Endodermal cell (in vitro differentiated cells): ENCODE measurements at regions not wholly inside any gene's neighbourhood (a gene's known extent, or its start where the extent isn't known, plus 50 kb on each side); places are given as distances from the start of the nearest gene placed in this dataset.

Experiments
- DNase-seq: peaks from one replicate; pipeline ENCODE4 v3.0.0-alpha.2; 2017
- H3K27ac ChIP-seq: 2 replicates; pipeline ENCODE4 v1.5.1; 2013; ENCODE audit warnings: mild to moderate bottlenecking, low read depth, low read length, moderate library complexity
- H3K27me3 ChIP-seq: 2 replicates; pipeline ENCODE4 v1.6.1; 2013; ENCODE audit warnings: mild to moderate bottlenecking, low read length, moderate library complexity; ENCODE audit not compliant: insufficient read depth, control insufficient read depth, poor library complexity, severe bottlenecking
- H3K36me3 ChIP-seq: 2 replicates; pipeline ENCODE4 v1.7.0; 2013; ENCODE audit warnings: mild to moderate bottlenecking, low read length, moderate library complexity; ENCODE audit not compliant: control insufficient read depth, insufficient read depth
- H3K4me1 ChIP-seq: one replicate; pipeline ENCODE4 v1.7.0; 2013; ENCODE audit warnings: low read length; ENCODE audit not compliant: control insufficient read depth, insufficient read depth
- H3K4me3 ChIP-seq: 2 replicates; pipeline ENCODE4 v1.5.1; 2013; ENCODE audit warnings: mild to moderate bottlenecking, low read length, moderate library complexity
- H3K9ac ChIP-seq: 2 replicates; pipeline ENCODE4 v1.6.1; 2013; ENCODE audit warnings: mild to moderate bottlenecking, low read length, moderate library complexity; ENCODE audit not compliant: poor library complexity, severe bottlenecking; ENCODE audit errors: extremely low read depth
- H3K9me3 ChIP-seq: 2 replicates; pipeline ENCODE4 v1.6.1; 2013; ENCODE audit warnings: mild to moderate bottlenecking, low read length, moderate library complexity; ENCODE audit not compliant: control insufficient read depth
- H3K27ac Mint-ChIP-seq: 2 replicates; pipeline ENCODE4 v1.8.0; 2020; ENCODE audit warnings: mixed read lengths
- H3K27me3 Mint-ChIP-seq: 2 replicates; pipeline ENCODE4 v1.8.0; 2021; ENCODE audit warnings: mild to moderate bottlenecking, mixed read lengths; ENCODE audit not compliant: insufficient read depth
- H3K36me3 Mint-ChIP-seq: 2 replicates; pipeline ENCODE4 v1.8.0; 2020; ENCODE audit warnings: low read depth, mixed read lengths
- H3K4me1 Mint-ChIP-seq: 2 replicates; pipeline ENCODE4 v1.8.0; 2020; ENCODE audit warnings: mixed read lengths
- H3K4me3 Mint-ChIP-seq: 2 replicates; pipeline ENCODE4 v1.8.0; 2020; ENCODE audit warnings: mild to moderate bottlenecking, moderate library complexity, mixed read lengths
- H3K9me3 Mint-ChIP-seq: 2 replicates; pipeline ENCODE4 v1.8.0; 2020; ENCODE audit warnings: mild to moderate bottlenecking, mixed read lengths
- CTCF ChIP-seq: fragments of 200-600 bp; sonication (generic); conservative IDR thresholded peaks from 2 replicates; pipeline ENCODE4 v1.5.0; 2021; ENCODE audit warnings: antibody characterized with exemption, mild to moderate bottlenecking
- WGBS, 2 experiments: methylation state at CpG; one replicate each; pipeline versions ENCODE4 v1.1.5 to v1.1.7; 2013; ENCODE audit warnings: missing lambda C conversion rate in 2 of 2, mixed read lengths in 1 of 2; ENCODE audit not compliant: insufficient coverage in 1 of 2, insufficient read length in 1 of 2; 5-methylcytosine and 5-hydroxymethylcytosine counted together

DNA sequence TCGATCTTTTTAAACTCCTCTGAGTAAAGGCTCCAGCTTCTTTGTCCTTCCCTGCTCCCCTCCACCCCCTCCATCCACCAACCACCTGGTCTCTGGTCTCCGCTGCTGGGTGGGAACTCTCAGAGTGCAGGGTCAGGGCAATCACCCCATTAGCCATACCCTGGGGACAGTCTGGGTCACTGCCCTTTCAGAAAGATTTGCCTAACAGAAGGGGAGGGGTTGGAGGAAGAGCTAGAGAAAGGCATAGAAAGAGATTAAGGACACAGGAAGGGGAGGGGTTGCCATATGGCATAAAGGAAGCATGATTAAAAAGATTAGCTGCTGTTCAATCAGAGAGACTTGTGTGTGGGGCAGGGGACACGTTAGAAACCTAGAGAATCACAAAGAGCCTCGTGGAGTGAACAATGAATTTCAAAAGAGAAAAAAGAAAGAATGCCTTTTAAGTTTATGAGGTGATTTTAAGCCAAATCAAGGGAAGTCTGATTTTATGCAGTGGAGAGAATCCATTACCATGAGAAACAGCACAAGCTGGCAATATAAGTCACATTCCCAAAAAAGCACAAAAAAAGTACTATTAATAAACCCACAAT, 115.5 kb upstream of the ACSL4 start:
- Mint-ChIP-seq H3K4me3 (no peak overlapping the region), H3K27me3 (no peaks in the 10 kb centered on the region), H3K27ac (no peak overlapping the region), H3K9me3 (no peaks in the 10 kb centered on the region), H3K4me1 (peaks cover 16% of the 10 kb centered on the region), H3K36me3 (no peaks in the 10 kb centered on the region)
- Histone ChIP-seq H3K9ac (no peak overlapping the region), H3K27me3 (no peaks in the 10 kb centered on the region), H3K27ac (peak overlapping the region; percentile 49), H3K36me3 (no peaks in the 10 kb centered on the region), H3K9me3 (no peaks in the 10 kb centered on the region), H3K4me3 (no peak overlapping the region), H3K4me1 (no peaks in the 10 kb centered on the region)
- 14 to 33% methylated on average over 1 to 4 of the region's 4 CpGs for WGBS, 2 experiments
- no peak for DNase-seq
- TF ChIP-seq CTCF, result no peak

- no peak overlapping the region for H3K27ac Mint-ChIP-seq
- no peak for TF ChIP-seq CTCF
- Histone ChIP-seq H3K4me1 (no peaks in the 10 kb centered on the region), H3K4me3 (no peak overlapping the region), H3K27ac (no peak overlapping the region), H3K9me3 (no peaks in the 10 kb centered on the region), H3K9ac (no peak overlapping the region), H3K36me3 (no peaks in the 10 kb centered on the region), H3K27me3 (no peaks in the 10 kb centered on the region)
- DNase-seq, result no peak
- H3K36me3 Mint-ChIP-seq, result no peaks in the 10 kb centered on the region
- no peak overlapping the region for H3K4me3 Mint-ChIP-seq
- peaks cover 9% of the 10 kb centered on the region for H3K9me3 Mint-ChIP-seq
- H3K4me1 Mint-ChIP-seq, result peaks cover 12% of the 10 kb centered on the region
- H3K27me3 Mint-ChIP-seq, result no peaks in the 10 kb centered on the region
Observed at GRCh38 chrX:109854096-109854495, 121.0 kb upstream of the ACSL4 start.

DNA sequence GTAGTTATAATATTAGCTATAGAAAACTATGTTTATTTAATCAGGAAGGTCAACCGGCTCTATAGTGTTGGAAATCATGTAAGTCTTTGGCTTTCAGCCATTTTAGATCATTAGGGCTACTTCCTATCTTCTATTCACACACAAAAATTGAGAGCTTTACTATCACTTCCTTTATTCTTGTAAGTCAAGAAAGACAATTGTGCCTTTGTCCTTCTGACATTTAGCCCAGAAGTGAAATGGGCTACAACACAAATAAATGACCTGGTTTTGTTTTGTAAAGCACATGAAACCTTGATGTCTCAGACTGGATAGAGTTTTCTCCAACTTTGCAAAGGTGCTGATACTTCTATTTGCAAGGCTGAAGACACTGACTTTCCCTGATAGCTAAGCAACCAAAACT, 122.4 kb upstream of the ACSL4 start:
- H3K4me3 Mint-ChIP-seq, result no peak overlapping the region
- Histone ChIP-seq H3K27ac (no peak overlapping the region), H3K4me3 (no peak overlapping the region), H3K9ac (no peak overlapping the region), H3K9me3 (no peaks in the 10 kb centered on the region), H3K27me3 (no peaks in the 10 kb centered on the region), H3K36me3 (no peaks in the 10 kb centered on the region), H3K4me1 (no peaks in the 10 kb centered on the region)
- DNase-seq, result no peak
- H3K4me1 Mint-ChIP-seq, result peaks cover 16% of the 10 kb centered on the region
- H3K27ac Mint-ChIP-seq, result no peak overlapping the region
- peaks cover 9% of the 10 kb centered on the region for H3K9me3 Mint-ChIP-seq
- TF ChIP-seq CTCF, result no peak
- no peaks in the 10 kb centered on the region for H3K27me3 Mint-ChIP-seq
- no peaks in the 10 kb centered on the region for H3K36me3 Mint-ChIP-seq
- WGBS, 2 experiments, result 88% methylated on average over 1 of the region's 1 CpG; no CpG with 5 or more reads in 1 of the 2 experiments
